ENCODE measurements at regions not wholly inside any gene's neighbourhood (a gene's known extent, or its start where the extent isn't known, plus 50 kb on each side); places are given as distances from the start of the nearest gene placed in this dataset.

DNA sequence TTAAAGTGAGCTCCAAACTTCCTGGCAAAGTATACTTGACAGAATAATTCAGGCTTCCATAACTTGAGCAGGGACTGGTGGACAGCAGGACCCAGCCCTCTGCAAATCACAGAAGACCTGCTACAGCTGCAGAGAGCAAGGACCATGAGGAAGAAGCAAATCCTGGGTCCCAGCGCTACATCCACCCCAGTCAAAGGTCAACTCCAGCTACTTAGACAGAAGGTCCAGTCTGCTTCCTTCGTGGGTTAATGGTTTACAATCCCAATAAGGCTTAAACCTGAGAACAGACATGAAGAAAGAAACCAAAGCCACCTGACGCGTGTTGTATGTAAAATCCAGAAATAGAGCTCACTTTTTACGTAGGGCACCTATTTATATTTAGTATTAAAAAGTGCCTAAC is 57.7 kb downstream of the SHANK2 start:
- Histone ChIP-seq H3K27me3 (ENCODE audit: insufficient read depth in 3 of 3, low read length in 2 of 3) (peaks cover 0 to 5% (median 0%) of the 10 kb centered on the region in 3 donors), H3K4me1 (no peaks in the 10 kb centered on the region), H3K4me3 (no peak overlapping the region), H3K36me3 (ENCODE audit: insufficient read depth in 1 of 2, low read depth in 1 of 2) (no peaks in the 10 kb centered on the region), H3K27ac (no peak overlapping the region), H3K9me3 (no peaks in the 10 kb centered on the region)
- DNase-seq: peak in 1 of 2 donors; percentile 18
- intact Hi-C loops (cut with DNase I): no loop called here
- WGBS, 3 donors: 87 to 96% (median 91%) methylated on average over 5 of the region's 5 CpGs
- TF ChIP-seq, protein P1, sequence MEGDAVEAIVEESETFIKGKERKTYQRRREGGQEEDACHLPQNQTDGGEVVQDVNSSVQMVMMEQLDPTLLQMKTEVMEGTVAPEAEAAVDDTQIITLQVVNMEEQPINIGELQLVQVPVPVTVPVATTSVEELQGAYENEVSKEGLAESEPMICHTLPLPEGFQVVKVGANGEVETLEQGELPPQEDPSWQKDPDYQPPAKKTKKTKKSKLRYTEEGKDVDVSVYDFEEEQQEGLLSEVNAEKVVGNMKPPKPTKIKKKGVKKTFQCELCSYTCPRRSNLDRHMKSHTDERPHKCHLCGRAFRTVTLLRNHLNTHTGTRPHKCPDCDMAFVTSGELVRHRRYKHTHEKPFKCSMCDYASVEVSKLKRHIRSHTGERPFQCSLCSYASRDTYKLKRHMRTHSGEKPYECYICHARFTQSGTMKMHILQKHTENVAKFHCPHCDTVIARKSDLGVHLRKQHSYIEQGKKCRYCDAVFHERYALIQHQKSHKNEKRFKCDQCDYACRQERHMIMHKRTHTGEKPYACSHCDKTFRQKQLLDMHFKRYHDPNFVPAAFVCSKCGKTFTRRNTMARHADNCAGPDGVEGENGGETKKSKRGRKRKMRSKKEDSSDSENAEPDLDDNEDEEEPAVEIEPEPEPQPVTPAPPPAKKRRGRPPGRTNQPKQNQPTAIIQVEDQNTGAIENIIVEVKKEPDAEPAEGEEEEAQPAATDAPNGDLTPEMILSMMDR (IDR thresholded peaks at IDR 0.05): no peak
- no peak for ATAC-seq

DNA sequence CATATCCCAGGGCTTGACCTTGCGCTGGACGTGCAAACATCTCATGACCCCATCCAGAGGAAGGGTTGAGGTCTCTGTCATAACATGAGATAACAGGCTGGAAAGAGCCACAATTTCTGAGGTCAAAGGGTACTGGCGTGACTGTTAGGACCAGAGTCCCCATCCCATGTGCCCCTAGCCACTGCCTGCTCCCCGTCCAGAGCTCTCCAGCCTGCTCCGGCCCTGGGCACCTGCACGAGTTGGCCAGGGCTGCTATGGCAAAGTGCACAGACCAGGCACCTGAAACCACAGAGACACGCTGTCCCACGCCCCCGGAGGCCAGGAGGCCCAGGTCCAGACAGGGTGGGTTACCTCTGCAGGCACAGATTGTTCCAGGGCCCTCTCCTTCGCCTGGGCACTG is 58.9 kb downstream of the SHANK2 start:
- TF ChIP-seq, protein P1 (IDR thresholded peaks at IDR 0.05): no peak
- Histone ChIP-seq H3K27ac (no peak overlapping the region), H3K4me1 (no peaks in the 10 kb centered on the region), H3K9me3 (no peaks in the 10 kb centered on the region), H3K36me3 (ENCODE audit: insufficient read depth in 1 of 2, low read depth in 1 of 2) (no peaks in the 10 kb centered on the region), H3K4me3 (no peak overlapping the region), H3K27me3 (ENCODE audit: insufficient read depth in 3 of 3, low read length in 2 of 3) (peaks cover 0 to 7% (median 2%) of the 10 kb centered on the region in 3 donors)
- no peak for ATAC-seq
- WGBS, 3 donors: 86 to 93% (median 90%) methylated on average over 10 of the region's 10 CpGs
- intact Hi-C loops (cut with DNase I): no loop called here
- DNase-seq: peak in 1 of 2 donors; percentile 25

- WGBS, 3 donors: 89 to 94% (median 89%) methylated on average over 3 of the region's 3 CpGs
- H3K27ac ChIP-seq: no peak overlapping the region
- H3K9me3 ChIP-seq: no peaks in the 10 kb centered on the region
- DNase-seq (no peak), ATAC-seq (no peak)
- TF ChIP-seq, protein P1 (IDR thresholded peaks at IDR 0.05): no peak
- H3K27me3 ChIP-seq (ENCODE audit: insufficient read depth in 3 of 3, low read length in 2 of 3): peaks cover 0 to 10% (median under 1%) of the 10 kb centered on the region in 3 donors
- intact Hi-C loops (cut with DNase I): no loop called here
- no peaks in the 10 kb centered on the region for H3K36me3 ChIP-seq (ENCODE audit: insufficient read depth in 1 of 2, low read depth in 1 of 2)
- H3K4me1 ChIP-seq: no peaks in the 10 kb centered on the region
- H3K4me3 ChIP-seq: no peak overlapping the region
Measured at GRCh38 chr11:71192629-71193028, 59.7 kb downstream of the SHANK2 start.

DNA sequence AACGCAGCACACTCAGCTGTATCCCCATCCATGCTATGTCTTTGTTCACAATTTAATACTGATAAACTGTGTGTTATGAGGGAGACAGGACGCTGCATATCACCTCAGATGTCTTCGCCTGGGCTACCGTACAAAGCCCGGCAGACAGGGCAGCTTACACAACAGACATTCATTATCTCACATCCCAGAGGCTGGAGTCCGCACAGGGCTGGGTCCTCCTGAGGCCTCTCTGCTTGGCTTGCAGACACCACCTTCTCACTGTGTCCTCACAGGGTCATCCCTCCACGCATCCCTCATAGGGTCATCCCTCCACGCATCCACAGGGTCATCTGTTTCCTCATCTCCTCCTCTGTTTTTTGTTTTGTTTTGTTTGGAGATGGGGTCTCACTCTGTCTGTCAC is 61.2 kb downstream of the SHANK2 start:
- TF ChIP-seq, protein P1 (IDR thresholded peaks at IDR 0.05): no peak
- WGBS, 3 donors: 93 to 94% (median 94%) methylated on average over 8 of the region's 8 CpGs
- intact Hi-C loops (cut with DNase I): no loop called here
- ATAC-seq (no peak), DNase-seq (peak in 1 of 2 donors; percentile 2)
- Histone ChIP-seq H3K9me3 (no peaks in the 10 kb centered on the region), H3K36me3 (ENCODE audit: insufficient read depth in 1 of 2, low read depth in 1 of 2) (no peaks in the 10 kb centered on the region), H3K4me3 (no peak overlapping the region), H3K27ac (no peak overlapping the region), H3K27me3 (ENCODE audit: insufficient read depth in 3 of 3, low read length in 2 of 3) (peaks cover 0 to 12% (median 2%) of the 10 kb centered on the region in 3 donors), H3K4me1 (no peaks in the 10 kb centered on the region)

DNA sequence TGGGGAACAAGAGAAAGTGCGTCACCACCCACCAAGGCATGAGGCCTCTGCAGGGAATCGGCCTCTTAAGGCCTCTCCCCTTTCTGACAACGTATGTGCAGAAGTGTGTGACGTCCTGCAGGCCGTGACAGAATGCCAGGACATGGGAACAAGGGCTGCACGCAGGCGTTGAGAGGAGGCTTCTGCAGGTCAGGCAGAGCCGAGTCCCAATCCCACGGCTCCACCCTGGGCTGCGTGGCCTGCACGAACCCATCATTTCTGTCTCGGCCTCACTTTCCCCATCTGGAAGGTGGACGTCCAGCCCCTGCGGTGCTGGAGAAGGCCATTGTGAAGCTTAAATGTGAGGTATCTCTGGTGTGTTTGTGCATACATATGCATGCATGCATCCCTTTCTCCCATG is 61.8 kb downstream of the SHANK2 start:
- ATAC-seq: no peak
- H3K4me1 ChIP-seq: no peaks in the 10 kb centered on the region
- H3K4me3 ChIP-seq: no peak overlapping the region
- TF ChIP-seq, protein P1 (IDR thresholded peaks at IDR 0.05): no peak
- intact Hi-C loops (cut with DNase I): no loop called here
- DNase-seq: peak in 1 of 2 donors; percentile 23
- H3K27me3 ChIP-seq (ENCODE audit: insufficient read depth in 3 of 3, low read length in 2 of 3): peaks cover 0 to 12% (median 2%) of the 10 kb centered on the region in 3 donors
- 90 to 93% (median 92%) methylated on average over 14 of the region's 14 CpGs for WGBS, 3 donors
- no peaks in the 10 kb centered on the region for H3K9me3 ChIP-seq
- H3K36me3 ChIP-seq (ENCODE audit: insufficient read depth in 1 of 2, low read depth in 1 of 2): no peaks in the 10 kb centered on the region
- no peak overlapping the region for H3K27ac ChIP-seq
